GM23248 (cell line): ENCODE measurements at regions not wholly inside any gene's neighbourhood (a gene's known extent, or its start where the extent isn't known, plus 50 kb on each side); places are given as distances from the start of the nearest gene placed in this dataset.
A peak's percentile ranks its signal among the peaks of the same experiment; 100 is the strongest.

Experiments
- DNase-seq: peaks from one replicate; pipeline ENCODE4 v3.0.0-alpha.2; 2015
- H2AFZ ChIP-seq: fragments of 200-600 bp; sonication (generic); 2 replicates; pipeline ENCODE4 v1.6.1; 2016; ENCODE audit warnings: antibody characterized with exemption
- H3F3A ChIP-seq: fragments of 200-600 bp; sonication (generic); 2 replicates; pipeline ENCODE4 v1.6.1; 2016; ENCODE audit warnings: mild to moderate bottlenecking, antibody characterized with exemption, mixed run types; ENCODE audit not compliant: insufficient read depth
- H3K27ac ChIP-seq: fragments of 200-600 bp; sonication (generic); 2 replicates; pipeline ENCODE4 v1.5.1; 2016; ENCODE audit warnings: mild to moderate bottlenecking
- H3K27me3 ChIP-seq: fragments of 200-600 bp; sonication (generic); replicated peaks from 2 replicates; pipeline ENCODE4 v1.6.1; 2016; ENCODE audit warnings: mild to moderate bottlenecking; ENCODE audit not compliant: insufficient read depth
- H3K36me3 ChIP-seq: fragments of 200-600 bp; sonication (generic); 2 replicates; pipeline ENCODE4 v1.6.1; 2016; ENCODE audit warnings: low read depth, mild to moderate bottlenecking
- H3K4me1 ChIP-seq: fragments of 200-600 bp; sonication (generic); 2 replicates; pipeline ENCODE4 v1.6.1; 2016; ENCODE audit warnings: mild to moderate bottlenecking; ENCODE audit not compliant: insufficient read depth
- H3K4me2 ChIP-seq: fragments of 200-600 bp; sonication (generic); one replicate; pipeline ENCODE4 v1.6.1; 2016; ENCODE audit warnings: mild to moderate bottlenecking; ENCODE audit not compliant: unreplicated experiment
- H3K4me3 ChIP-seq: fragments of 200-600 bp; sonication (generic); 2 replicates; pipeline ENCODE4 v1.5.1; 2016; ENCODE audit warnings: mild to moderate bottlenecking
- H3K79me2 ChIP-seq: fragments of 200-600 bp; sonication (generic); 2 replicates; pipeline ENCODE4 v1.6.1; 2016; ENCODE audit warnings: mild to moderate bottlenecking; ENCODE audit not compliant: insufficient read depth
- H3K9ac ChIP-seq: fragments of 200-600 bp; sonication (generic); 2 replicates; pipeline ENCODE4 v1.6.1; 2016; ENCODE audit warnings: mild to moderate bottlenecking
- H3K9me2 ChIP-seq: fragments of 200-600 bp; sonication (generic); 2 replicates; pipeline ENCODE4 v1.6.1; 2016; ENCODE audit warnings: mixed run types, mild to moderate bottlenecking, moderate library complexity; ENCODE audit not compliant: insufficient read depth
- H3K9me3 ChIP-seq: fragments of 200-600 bp; sonication (generic); one replicate; pipeline ENCODE4 v1.6.1; 2017; ENCODE audit warnings: low read depth
- H4K20me1 ChIP-seq: fragments of 200-600 bp; sonication (generic); 2 replicates; pipeline ENCODE4 v1.6.0; 2016; ENCODE audit not compliant: insufficient read depth
- EZH2 ChIP-seq: fragments of 200-600 bp; sonication (generic); IDR thresholded peaks from 2 replicates; pipeline ENCODE4 v1.6.1; 2018; ENCODE audit warnings: antibody characterized with exemption, mild to moderate bottlenecking; ENCODE audit not compliant: insufficient read depth, poor library complexity, severe bottlenecking
- EZH2phosphoT487 ChIP-seq: fragments of 200-600 bp; sonication (generic); IDR thresholded peaks from 2 replicates; pipeline ENCODE4 v1.6.1; 2018; ENCODE audit warnings: antibody characterized with exemption, moderate library complexity, mild to moderate bottlenecking, low read depth; ENCODE audit not compliant: insufficient read depth
- WGBS, 2 experiments: methylation state at CpG; one replicate each; pipeline ENCODE4 v1.1.6; 2015 to 2017; ENCODE audit warnings: low lambda C conversion rate in 2 of 2, low coverage in 1 of 2; ENCODE audit errors: missing lambda C conversion rate in 2 of 2; 5-methylcytosine and 5-hydroxymethylcytosine counted together
- in situ Hi-C: fragments of 300-500 bp; cut with MboI; formaldehyde crosslinking; loops from 2 replicates; pipeline ENCODE4 v1.15.0; 2020

- Histone ChIP-seq H3F3A (no peaks in the 10 kb centered on the region), H3K79me2 (peaks cover 22% of the 10 kb centered on the region), H2AFZ (no peak overlapping the region), H3K36me3 (no peaks in the 10 kb centered on the region), H4K20me1 (no peaks in the 10 kb centered on the region; the same call in 1 of the 2 replicates), H3K4me2 (no peak overlapping the region), H3K4me1 (no peaks in the 10 kb centered on the region), H3K9me3 (no peaks in the 10 kb centered on the region), H3K27ac (no peak overlapping the region), H3K27me3 (no peaks in the 10 kb centered on the region), H3K4me3 (no peak overlapping the region), H3K9me2 (no peaks in the 10 kb centered on the region), H3K9ac (no peak overlapping the region)
- no peak for DNase-seq
- TF ChIP-seq EZH2 = no peak
- no peak for TF ChIP-seq EZH2phosphoT487
- in situ Hi-C loops = no loop called here
- 30 to 42% methylated on average over 5 of the region's 5 CpGs for whole genome bisulfite sequencing, 2 experiments
Observed at GRCh38 chr13:107562203-107562602, 653.1 kb downstream of the LIG4 start.

- Histone ChIP-seq H3K9ac (no peak overlapping the region), H3K9me3 (no peaks in the 10 kb centered on the region), H3K27ac (no peak overlapping the region), H3F3A (no peaks in the 10 kb centered on the region), H2AFZ (no peak overlapping the region), H4K20me1 (no peaks in the 10 kb centered on the region), H3K79me2 (peaks cover 22% of the 10 kb centered on the region), H3K36me3 (no peaks in the 10 kb centered on the region), H3K9me2 (no peaks in the 10 kb centered on the region), H3K4me2 (no peak overlapping the region), H3K4me1 (no peaks in the 10 kb centered on the region), H3K27me3 (no peaks in the 10 kb centered on the region), H3K4me3 (no peak overlapping the region)
- in situ Hi-C loops = no loop called here
- no peak for TF ChIP-seq EZH2phosphoT487
- TF ChIP-seq EZH2 = no peak
- 88 to 91% methylated on average over 5 of the region's 5 CpGs for WGBS, 2 experiments
- DNase-seq = no peak
Observed at GRCh38 chr13:107554460-107554859, 660.9 kb downstream of the LIG4 start.

GRCh38 chr13:107553838-107554237, 661.5 kb downstream of the LIG4 start:
- in situ Hi-C loops = no loop called here
- no peaks in the 10 kb centered on the region for H3K9me2 ChIP-seq
- no peaks in the 10 kb centered on the region for H3K27me3 ChIP-seq
- H4K20me1 ChIP-seq = no peaks in the 10 kb centered on the region
- no peak overlapping the region for H2AFZ ChIP-seq
- no peak overlapping the region for H3K4me2 ChIP-seq
- no peak overlapping the region for H3K4me3 ChIP-seq
- H3K9ac ChIP-seq = no peak overlapping the region
- H3K27ac ChIP-seq = no peak overlapping the region
- H3K4me1 ChIP-seq = no peaks in the 10 kb centered on the region
- 73 to 77% methylated on average over 7 of the region's 7 CpGs for WGBS, 2 experiments
- no peaks in the 10 kb centered on the region for H3K36me3 ChIP-seq
- TF ChIP-seq EZH2phosphoT487 = no peak
- no peak for TF ChIP-seq EZH2
- H3F3A ChIP-seq = no peaks in the 10 kb centered on the region
- H3K79me2 ChIP-seq = peaks cover 19% of the 10 kb centered on the region
- peak; percentile 36 for DNase-seq
- no peaks in the 10 kb centered on the region for H3K9me3 ChIP-seq

- Histone ChIP-seq H3K79me2 (peaks cover 25% of the 10 kb centered on the region), H3K9me3 (no peaks in the 10 kb centered on the region), H3K4me1 (no peaks in the 10 kb centered on the region), H3F3A (no peaks in the 10 kb centered on the region), H3K36me3 (no peaks in the 10 kb centered on the region), H3K27me3 (no peaks in the 10 kb centered on the region), H2AFZ (no peak overlapping the region), H4K20me1 (no peaks in the 10 kb centered on the region), H3K4me2 (no peak overlapping the region), H3K9ac (no peak overlapping the region), H3K27ac (no peak overlapping the region), H3K9me2 (no peaks in the 10 kb centered on the region; the same call in 1 of the 2 replicates), H3K4me3 (no peak overlapping the region)
- DNase-seq = no peak
- 78 to 88% methylated on average over 2 of the region's 2 CpGs for WGBS, 2 experiments
- in situ Hi-C loops = no loop called here
- TF ChIP-seq EZH2phosphoT487 = no peak
- TF ChIP-seq EZH2 = no peak
Observed at GRCh38 chr13:107551521-107551920, 663.8 kb downstream of the LIG4 start.

GRCh38 chr13:107548338-107548737, 667.0 kb downstream of the LIG4 start:
- TF ChIP-seq EZH2phosphoT487 (no peak), EZH2 (no peak)
- Histone ChIP-seq H2AFZ (no peak overlapping the region), H3K4me3 (no peak overlapping the region), H3K9me2 (no peaks in the 10 kb centered on the region; the same call in 1 of the 2 replicates), H3K27me3 (no peaks in the 10 kb centered on the region), H3K4me1 (no peaks in the 10 kb centered on the region), H3K9ac (no peak overlapping the region), H3F3A (no peaks in the 10 kb centered on the region), H3K79me2 (peaks cover 29% of the 10 kb centered on the region), H3K36me3 (no peaks in the 10 kb centered on the region), H3K9me3 (no peaks in the 10 kb centered on the region), H3K27ac (no peak overlapping the region), H4K20me1 (no peaks in the 10 kb centered on the region), H3K4me2 (no peak overlapping the region)
- DNase-seq = peak; percentile 32
- in situ Hi-C loops = no loop called here
- WGBS, 2 experiments = 65 to 69% methylated on average over 1 of the region's 1 CpG
